Glomerular visceral epithelial cell (primary cell): ENCODE measurements at regions not wholly inside any gene's neighbourhood (a gene's known extent, or its start where the extent isn't known, plus 50 kb on each side); places are given as distances from the start of the nearest gene placed in this dataset.

Experiments used
- DNase-seq: peaks from one replicate; pipeline ENCODE4 v3.0.0-alpha.2; 2016; ENCODE audit errors: extremely low spot score

DNA sequence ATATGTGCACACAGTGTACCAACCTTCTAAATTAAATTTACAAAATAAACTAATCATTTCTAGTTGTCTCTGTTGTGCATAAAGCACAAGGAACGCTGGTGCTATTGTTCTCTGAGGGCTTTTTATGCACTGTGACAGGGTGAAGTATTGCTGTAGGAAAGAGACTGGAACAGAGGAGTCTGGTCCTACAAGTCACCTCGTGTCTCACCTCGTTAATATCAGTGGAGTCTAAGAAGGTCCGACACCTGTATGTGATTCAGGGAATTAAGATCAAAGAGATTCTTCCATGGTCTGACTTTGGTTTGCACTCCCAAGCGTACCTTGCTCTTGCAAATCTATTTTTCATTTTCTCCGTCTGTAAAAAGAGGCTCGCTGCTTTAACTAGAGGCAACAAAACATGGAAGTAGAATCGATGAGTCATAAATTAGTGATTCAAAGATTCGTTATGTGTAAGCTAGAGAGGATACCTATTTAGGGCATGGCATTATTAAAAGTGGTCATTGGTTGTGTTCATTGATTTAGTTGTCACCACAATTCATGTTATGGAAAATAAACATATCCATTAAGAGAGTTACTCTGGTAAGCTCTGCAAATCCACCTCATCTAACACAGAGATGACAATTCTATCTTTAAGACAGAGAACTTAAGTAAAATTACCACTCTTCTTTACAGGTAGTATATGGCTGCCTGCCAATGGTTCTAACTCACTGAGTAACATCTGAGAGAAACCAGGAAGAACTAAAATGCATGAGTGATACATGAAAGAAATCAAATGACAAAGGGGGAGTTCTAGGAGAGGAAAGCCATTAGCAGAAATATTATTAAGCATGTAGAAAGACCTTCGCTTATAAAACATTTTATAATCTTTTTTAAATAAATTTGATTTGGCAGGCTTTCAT is 219.4 kb upstream of the GBE1 start:
- DNase-seq: no peak

DNA sequence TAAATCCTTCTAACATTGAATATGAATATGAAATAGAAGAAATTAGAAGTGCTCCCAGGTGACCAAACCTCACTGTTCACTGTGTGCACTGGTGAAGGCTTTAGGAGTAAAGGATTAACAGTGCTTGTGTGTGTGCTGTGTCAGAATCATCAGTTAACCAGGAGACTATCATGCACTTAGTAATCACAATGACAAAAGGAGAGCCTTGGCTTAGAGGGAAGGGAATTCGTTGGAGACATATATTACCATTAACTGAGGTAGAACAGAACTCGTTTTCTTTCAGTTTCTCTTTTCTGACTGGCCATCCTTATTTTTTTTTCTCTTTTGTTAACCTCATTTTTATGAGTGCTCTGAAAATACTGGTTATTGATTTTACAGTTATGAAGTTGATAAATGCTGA is 213.3 kb upstream of the GBE1 start:
- DNase-seq: no peak

DNA sequence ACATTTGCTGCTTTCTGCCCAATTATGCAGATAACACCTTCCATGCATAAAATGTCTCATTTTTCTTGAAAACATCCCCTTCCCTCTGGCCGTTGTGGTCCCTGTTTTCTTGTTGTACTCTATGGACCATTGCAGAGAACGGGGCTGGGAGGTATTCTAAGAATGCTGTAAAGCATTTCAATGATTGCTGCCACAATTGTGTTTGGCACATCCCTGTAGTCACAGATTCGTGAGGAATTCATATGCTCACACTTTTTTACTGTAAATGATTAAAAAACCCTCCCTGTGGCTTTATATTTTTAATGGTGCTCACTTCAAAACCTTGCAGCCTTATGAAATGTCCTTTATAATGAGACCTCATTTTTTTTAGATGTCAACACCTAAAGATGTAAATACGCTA is 207.2 kb upstream of the GBE1 start:
- peak; percentile 52 for DNase-seq

DNA sequence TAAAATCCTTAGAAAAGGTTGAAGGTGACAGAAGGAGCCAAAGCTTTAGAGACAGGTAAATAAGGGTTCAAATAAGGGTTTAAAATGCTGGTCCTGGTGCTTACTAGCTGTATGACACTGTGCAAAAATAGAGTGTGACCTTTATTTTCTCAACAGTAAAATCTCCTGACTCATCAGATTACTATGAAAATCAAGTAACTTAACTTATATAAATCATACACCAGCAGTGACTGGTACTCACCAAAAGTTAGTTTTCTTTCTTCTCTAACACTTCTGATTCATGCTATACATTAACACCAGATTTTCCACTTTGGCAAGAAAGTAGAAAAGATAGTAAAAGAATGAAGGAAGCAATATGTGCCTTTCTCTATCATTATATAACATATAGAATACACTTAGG is 205.9 kb upstream of the GBE1 start:
- DNase-seq: no peak

DNA sequence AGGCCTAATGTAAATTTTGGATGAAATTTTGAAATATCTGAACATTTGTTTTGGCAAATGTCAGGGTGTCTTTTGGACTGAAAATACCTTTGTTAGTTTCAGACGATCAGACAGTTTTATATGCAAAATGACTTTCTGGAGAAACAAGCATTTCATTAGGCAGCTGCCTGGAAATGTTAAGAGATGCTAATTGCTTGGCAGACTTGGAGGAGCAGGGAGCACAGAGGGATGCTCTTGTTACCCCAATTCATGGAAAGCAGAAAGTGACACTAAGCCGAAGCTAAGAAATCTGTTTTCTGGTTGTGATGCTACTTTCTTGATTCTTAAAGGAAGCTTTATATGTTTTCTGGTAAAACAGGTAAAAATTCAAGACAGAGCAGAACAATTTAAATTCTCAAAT is 204.3 kb upstream of the GBE1 start:
- DNase-seq: no peak

DNA sequence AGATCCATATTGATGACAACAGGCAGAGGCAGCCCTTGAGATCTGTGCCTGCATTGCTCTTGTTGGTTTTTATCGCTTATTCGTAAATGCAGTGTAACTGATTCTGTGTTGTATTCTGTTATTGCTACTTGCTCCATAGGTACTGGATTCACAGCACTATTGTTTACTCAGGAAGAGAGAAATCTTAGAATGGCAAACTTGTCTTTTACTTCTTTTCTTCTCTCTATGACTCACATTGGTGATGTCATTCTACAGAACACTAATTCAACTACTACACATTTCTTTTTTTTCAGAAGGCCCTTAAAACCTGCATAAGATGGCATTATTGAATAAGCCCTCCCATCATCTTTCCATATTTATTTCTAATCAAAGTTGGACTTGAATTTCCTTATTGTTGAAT is 201.0 kb upstream of the GBE1 start:
- DNase-seq: no peak

DNA sequence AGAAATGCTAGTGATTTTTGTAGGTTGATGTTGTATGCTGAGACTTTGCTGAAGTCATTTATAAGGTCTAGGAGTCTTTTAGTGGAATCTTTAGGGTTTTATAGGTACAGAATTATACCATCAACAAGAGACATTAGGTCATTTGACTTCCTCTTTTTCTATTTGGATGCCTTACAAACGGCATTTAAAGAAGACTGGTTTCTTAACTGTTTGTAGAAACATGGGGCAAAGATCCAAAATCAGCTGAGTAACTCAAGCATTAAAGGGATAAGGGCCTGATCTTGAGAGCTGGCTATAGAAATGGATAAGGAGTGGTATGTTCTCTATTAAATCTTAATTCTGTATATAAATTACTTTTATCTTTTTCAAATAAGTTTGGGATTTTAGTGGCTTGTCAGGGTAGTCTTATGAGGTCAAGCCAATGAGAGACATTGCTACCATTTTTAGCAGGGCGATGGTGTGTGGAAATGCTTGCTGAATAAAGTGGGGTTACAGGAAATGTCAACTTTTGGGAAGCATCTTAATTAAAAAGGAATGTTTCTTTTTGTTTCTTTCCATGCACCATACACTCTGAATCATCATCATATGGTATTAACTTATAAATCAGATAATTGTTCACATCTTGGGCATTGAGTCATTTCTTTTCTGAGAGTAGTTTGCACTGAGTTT is 197.7 kb upstream of the GBE1 start:
- DNase-seq: no peak

DNA sequence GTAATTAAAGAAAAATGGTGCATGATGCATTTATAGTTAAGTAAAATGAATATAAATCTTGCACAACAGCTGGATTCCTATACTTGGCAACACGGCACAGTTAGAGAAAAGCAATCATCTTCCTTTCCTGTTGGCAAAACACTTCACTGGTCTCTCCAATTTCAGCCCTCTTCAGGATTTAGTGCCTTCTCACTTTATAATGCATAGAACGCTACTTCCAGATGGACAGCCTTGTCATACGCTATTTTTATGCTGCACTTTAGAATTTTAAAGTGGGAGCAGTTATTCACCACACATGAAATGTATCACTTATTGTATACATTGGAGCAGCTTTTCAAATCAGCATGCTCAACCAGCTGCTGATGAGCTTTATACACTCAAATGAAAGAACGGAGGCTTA is 194.4 kb upstream of the GBE1 start:
- DNase-seq: no peak

DNA sequence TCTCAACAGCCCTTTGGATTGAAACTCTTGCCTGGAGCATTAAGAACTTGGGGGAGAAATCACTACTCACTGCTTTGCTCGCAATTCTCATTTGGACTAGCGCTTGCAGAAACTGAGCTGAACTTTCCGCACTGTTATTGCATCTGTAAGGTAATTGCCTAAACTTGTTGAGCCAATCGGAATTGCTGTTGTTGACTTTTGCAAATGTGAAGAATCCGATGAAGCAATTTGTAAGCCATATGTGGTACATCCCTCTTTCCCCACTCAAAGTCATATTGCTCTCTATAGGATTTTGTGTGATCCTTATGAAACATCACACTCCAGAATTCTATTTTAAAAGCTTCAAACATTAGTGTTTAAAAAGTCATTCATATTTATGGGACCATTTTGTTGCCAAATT is 191.7 kb upstream of the GBE1 start:
- DNase-seq: no peak

DNA sequence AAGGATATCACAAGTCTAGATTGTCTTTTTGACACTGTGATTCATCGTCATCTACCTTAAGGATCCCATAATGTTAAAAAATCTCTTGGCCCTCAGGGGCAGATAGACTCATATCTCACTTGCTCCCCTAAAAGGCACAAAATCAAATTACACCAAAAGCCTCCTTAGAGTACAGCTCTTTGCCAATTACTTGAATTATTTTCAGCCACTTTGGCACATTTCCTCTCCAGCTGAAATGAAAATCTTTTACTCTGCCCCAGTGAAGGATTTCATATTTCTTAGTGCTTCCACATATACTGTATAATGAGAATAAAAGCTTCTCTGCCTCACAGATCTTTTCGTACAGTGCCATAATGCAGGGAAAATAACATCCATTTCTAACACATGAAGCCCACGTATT is 190.7 kb upstream of the GBE1 start:
- DNase-seq: no peak

DNA sequence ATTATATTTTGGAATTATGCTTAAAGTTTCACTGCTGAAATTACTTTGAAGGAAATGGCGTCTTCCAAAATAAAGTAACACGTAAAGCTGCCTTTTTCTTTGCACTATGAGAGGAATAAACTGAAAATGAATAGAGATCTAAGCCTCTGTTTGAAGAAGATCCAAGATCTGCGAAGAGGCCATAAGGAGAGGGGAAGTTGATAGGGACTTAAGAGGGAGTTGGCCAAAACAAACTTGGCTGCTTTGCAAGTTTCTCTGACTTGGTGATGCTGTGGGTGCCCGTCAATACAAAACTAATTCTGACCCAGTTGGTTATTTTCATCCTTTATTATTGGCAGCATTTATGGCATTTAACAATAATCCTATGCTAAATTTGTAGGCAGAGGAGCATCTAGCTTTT is 190.2 kb upstream of the GBE1 start:
- no peak for DNase-seq

DNA sequence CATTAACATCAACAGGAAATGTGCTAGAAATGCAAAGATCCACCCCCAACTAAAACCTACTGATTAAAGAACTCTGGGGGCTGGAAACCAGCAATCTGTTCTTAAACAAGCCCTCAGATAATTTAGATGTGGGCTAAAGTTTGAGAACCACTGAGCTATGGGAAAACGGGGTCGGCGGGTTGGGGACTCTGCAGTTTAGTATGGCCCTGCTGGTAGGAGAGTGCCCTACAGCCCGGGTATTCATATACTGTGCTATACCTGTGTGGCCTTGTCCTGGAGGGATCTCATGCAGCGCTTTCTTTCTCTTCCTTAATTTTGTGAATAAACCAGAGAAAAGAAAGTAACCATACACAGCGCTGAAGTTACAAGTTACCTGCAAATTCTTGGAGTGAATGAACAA is 189.7 kb upstream of the GBE1 start:
- no peak for DNase-seq

DNA sequence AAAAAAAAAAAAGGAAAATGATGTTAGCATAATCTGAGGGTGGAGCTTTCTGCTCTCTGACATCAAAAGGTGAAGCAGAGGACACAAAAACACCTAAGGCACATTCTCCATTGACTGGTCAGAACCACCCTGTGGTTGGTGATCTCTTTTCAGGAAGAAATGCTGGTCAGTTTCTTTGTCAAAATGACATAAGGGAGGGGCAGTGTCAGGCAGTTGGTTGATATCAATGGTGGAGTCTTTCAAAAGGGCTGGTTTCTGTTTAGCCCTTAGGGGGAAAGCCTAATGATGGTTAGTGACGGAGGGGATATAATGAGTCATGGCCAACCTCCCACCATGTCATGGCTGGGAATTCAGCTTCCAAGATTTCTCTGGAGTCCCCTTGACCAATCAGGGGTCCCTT is 185.9 kb upstream of the GBE1 start:
- DNase-seq: no peak

DNA sequence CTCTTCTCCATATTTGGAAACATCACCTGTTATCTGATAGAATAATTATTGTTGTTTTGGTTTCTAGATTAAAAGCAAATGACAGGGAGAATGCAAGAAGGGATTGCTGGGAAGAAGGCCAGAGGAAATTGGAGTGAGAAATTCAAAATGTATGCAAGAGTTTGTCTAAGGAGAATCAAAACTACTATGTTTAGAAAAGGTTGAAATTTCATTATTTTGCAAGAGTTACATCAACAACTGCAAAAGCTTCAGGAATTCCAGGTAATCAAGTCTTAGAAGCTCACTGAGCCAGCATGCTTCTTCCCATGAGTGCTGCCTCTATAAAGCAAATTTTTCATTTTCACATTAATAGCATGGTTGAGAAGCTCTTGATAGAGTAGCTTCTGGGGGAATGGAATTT is 177.2 kb upstream of the GBE1 start:
- DNase-seq: no peak

DNA sequence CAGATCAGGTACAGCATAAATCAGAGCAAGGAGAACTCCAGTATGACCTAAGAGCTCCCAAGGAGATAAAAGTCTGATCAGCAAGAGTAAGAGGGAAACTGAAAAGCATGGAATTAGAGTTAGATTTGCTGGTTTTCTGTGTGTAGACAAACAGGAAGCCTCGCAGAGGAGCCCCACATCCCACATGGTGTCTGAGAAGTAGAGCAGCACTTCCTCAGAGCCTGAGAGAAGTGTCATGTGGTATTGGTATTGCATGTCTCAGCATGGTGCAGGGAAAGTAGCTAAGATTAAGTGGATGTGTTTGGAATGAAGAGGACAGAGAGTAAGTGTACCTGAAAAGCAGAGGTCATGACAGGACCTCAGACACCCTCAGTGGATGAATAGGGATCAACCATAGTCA is 175.4 kb upstream of the GBE1 start:
- DNase-seq: no peak

DNA sequence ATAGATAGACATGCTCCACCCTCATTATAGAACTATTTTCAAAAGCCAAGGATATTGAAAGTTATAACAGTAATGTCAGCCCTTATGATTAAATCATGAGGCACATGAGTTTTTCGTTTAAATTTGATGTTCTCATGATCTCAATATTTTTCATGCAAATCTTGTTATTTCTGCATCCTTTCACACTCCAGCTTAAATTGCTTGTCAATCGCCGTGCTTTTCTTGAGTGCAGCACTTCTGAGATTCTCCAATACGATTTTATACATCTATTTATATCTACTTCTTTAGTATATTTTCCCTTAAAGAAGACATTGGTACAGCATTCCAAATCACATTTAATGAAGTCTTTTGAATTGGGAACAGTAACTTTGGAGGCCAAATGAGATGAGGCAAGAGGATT is 171.2 kb upstream of the GBE1 start:
- no peak for DNase-seq

DNA sequence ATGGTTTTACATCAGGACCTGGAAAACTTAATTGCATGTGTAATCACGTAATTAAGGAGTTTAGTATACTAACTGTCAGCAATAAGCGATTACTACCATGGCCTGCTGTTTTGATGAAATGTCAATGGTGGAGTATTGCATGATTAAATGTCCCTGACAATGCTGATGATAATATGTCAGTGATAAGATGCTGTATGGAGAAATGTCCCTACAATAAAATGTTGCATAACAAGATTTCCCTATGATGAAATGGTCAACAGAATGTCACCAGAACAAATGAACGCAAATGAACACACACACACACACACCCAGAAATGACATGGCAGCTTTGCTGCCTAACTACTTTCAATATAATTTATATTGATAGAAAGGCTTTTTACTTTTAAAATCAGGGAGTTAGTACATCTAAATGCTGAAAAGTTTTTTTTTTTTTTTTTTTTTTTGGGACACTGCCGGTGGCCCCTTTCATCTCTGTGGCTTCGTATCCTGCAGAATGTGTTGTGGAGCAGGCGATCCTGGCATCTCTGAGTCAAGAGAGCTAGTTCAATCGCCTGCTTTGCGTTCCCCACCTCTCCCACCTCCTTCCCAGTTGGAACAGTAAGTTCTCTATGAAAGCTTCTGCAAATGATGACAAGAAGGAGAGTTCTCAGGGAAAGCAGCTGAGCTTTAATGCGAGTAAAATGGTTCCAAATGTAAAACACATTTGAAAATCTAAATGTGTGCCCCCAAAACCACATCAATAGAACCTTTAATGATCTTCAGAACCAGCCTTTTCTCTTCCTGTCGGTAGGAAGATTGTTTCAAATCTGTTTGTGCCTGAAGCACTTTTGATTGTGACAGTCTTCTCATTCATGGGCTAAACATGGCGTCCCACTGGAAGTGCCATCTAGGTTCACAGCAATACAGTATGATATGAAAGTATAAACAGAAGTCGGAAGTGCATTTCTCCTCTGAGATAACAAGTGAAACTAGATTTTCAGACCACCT is 170.1 kb upstream of the GBE1 start:
- no peak for DNase-seq

DNA sequence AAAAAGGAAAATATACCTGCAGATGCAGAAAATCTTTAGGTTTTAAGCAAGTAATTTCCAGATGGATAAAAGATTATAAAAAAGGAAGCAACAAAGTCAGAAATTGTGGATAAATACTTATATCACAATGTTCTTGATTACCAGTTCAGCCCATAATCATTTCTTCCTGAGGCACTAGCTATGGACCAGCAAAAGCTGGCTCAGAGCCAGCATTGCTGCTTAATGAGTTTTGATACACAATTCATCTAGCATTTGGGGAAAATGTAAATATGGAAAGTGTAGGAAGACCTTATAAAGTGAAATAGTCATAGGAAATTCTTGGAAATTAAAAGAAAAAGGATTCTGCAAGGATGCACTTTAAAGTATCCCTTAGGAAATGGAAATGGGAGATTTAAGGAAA is 168.3 kb upstream of the GBE1 start:
- no peak for DNase-seq

DNA sequence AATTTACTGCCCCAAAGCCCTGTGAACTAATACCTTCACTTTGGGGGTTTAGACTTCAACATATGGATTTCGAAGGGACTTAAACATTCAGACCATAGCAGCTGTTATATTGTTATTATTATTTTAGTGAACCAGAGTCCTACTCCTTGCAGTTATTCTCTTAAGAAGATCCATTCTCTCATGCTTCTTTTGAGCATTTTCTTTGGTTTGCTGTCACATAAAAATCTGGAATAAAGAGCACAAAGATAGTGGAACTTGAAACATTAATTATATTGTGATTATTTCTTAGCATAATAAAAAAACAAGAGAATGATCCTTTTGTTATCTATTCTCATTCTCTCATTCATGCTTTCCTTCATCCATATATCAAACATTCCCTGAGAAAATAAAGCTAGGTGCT is 166.4 kb upstream of the GBE1 start:
- no peak for DNase-seq

DNA sequence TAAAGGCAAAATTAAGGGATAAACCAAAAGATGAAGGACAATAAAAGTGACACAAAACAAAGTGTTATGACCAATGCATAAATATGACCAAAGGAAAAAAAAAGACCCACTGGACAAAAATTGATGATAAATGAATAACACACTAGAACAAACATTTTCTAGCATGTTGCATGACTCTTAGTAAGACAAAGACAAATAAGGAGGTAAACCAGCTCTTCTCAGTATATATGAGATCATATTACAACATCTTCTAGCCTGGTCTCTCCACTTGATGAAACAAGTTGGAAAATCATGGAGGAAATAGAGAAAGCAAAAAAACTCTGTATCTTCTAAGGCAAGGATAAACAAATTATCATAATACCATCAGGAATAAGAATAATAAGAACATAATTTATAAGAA is 163.9 kb upstream of the GBE1 start:
- DNase-seq: no peak

DNA sequence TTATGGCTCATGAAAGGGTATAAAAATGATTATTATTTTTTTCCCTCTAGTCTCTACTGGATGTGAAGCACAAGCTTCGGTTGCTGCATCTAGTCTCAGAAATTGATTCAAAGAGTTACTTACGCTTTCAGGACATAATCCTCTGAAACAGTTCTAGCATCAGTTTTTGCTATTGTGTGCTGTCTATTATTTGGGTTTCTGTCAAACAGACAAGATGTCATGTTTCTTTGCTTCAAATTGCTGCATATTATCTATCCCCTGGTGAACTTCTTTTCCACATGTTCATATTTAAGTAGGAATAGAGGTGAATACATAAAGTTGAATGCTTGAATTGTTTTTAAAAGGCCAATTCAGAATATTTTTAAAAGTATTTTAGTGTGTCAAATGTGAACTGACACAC is 161.6 kb upstream of the GBE1 start:
- DNase-seq: no peak

DNA sequence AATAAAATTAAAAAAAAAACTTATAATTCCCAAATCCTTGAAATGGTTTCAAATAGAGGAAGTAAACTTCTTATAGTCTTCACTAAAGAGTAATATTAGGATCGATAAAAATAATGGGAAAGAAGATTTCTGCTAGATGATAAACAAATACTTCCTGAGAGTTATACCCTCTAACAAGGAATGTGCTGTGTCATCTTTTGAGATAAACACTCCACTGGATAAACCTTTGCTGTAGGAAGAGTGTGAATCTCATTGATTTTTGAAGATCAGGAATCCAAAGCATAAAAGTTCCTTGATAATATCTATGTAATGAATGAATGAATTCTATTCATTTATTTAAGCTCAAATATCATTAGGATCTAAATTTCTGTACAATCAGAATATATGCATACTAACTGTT is 161.0 kb upstream of the GBE1 start:
- no peak for DNase-seq
